Adrenal gland (tissue), 9 donors: ENCODE measurements at regions not wholly inside any gene's neighbourhood (a gene's known extent, or its start where the extent isn't known, plus 50 kb on each side); places are given as distances from the start of the nearest gene placed in this dataset.

Source experiments
- DNase-seq, 7 donors: peaks; one replicate each; pipeline ENCODE4 v3.0.0-alpha.2; 2019 to 2020
- H3K27ac ChIP-seq, 5 donors: fragments of 200-600 bp; sonication (generic) in 4 of 5; 1 replicate in 3 of 5; 2 replicates in 2 of 5; pipeline versions ENCODE4 v1.5.1 to v1.8.0; 2016 to 2020; ENCODE audit warnings: mild to moderate bottlenecking in 1 of 5
- H3K27me3 ChIP-seq: fragments of 200-600 bp; 2 replicates; pipeline ENCODE4 v1.8.0; 2021
- H3K36me3 ChIP-seq, 2 donors: fragments of 200-600 bp; replicated peaks in 1 of 2; 1 replicate in 1 of 2; 2 replicates in 1 of 2; pipeline versions ENCODE4 v1.5.1 to v1.8.0; 2018 to 2022
- H3K4me1 ChIP-seq, 2 donors: fragments of 200-600 bp; replicated peaks in 1 of 2; 1 replicate in 1 of 2; 2 replicates in 1 of 2; pipeline versions ENCODE4 v1.5.1 to v1.8.0; 2018 to 2021
- H3K4me3 ChIP-seq, 4 donors: fragments of 200-600 bp; sonication (generic) in 3 of 4; one replicate each; pipeline ENCODE4 v1.5.1; 2016 to 2018
- H3K9me3 ChIP-seq, 3 donors: fragments of 200-600 bp; sonication (generic) in 1 of 3; replicated peaks in 1 of 3; 1 replicate in 2 of 3; 2 replicates in 1 of 3; pipeline versions ENCODE4 v1.5.1 to v1.8.0; 2016 to 2021
- POLR2A ChIP-seq, 2 donors: fragments of 450-650 bp; IDR thresholded peaks; one replicate each; pipeline ENCODE4 v1.6.1; 2017; ENCODE audit warnings: antibody characterized with exemption in 2 of 2, mild to moderate bottlenecking in 2 of 2, moderate library complexity in 1 of 2
- WGBS, 4 donors: extraction: QIAGEN DNeasy Blood & Tissue Kit in 2 of 4; methylation state at CpG; one replicate each; pipeline versions ENCODE4 v1.1.5 to v1.1.7; 2013 to 2017; 5-methylcytosine and 5-hydroxymethylcytosine counted together
- intact Hi-C, 2 donors: fragments of 100-400 bp; cut with DNase I; formaldehyde crosslinking; loops; one replicate each; pipeline versions ENCODE4 v1.14.1 to v1.15.0; 2022 to 2023
- TF ChIP-seq, protein P1 (sequence below), 6 experiments: fragments of 450-650 bp in 4 of 6; fragments of 200-600 bp in 2 of 6; sonication (generic) in 1 of 6; IDR thresholded peaks; 1 replicate in 5 of 6; 2 replicates in 1 of 6; pipeline versions ENCODE4 v1.5.1 to v1.8.0; 2016 to 2021; ENCODE audit warnings: antibody characterized with exemption in 6 of 6, mild to moderate bottlenecking in 2 of 6, moderate library complexity in 1 of 6
- donor health status: healthy with polysubstance abuse.
- donor health status: Bipolar disorder and iron deficiency.
- donor health status: DM: yes; HTN: yes; CAD: no.
- donor health status: DM: no; HTN: no; CAD: no.
- donor health status: DM: no; HTN: no; CAD: no.

- no peaks in the 10 kb centered on the region for H3K9me3 ChIP-seq
- intact Hi-C loops: no loop called here
- TF ChIP-seq, protein P1, sequence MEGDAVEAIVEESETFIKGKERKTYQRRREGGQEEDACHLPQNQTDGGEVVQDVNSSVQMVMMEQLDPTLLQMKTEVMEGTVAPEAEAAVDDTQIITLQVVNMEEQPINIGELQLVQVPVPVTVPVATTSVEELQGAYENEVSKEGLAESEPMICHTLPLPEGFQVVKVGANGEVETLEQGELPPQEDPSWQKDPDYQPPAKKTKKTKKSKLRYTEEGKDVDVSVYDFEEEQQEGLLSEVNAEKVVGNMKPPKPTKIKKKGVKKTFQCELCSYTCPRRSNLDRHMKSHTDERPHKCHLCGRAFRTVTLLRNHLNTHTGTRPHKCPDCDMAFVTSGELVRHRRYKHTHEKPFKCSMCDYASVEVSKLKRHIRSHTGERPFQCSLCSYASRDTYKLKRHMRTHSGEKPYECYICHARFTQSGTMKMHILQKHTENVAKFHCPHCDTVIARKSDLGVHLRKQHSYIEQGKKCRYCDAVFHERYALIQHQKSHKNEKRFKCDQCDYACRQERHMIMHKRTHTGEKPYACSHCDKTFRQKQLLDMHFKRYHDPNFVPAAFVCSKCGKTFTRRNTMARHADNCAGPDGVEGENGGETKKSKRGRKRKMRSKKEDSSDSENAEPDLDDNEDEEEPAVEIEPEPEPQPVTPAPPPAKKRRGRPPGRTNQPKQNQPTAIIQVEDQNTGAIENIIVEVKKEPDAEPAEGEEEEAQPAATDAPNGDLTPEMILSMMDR (IDR thresholded peaks at IDR 0.05): no peak
- TF ChIP-seq POLR2A (IDR thresholded peaks at IDR 0.05): no peak
- no peaks in the 10 kb centered on the region for H3K36me3 ChIP-seq
- H3K4me3 ChIP-seq: no peak overlapping the region
- no peak for DNase-seq
- no peaks in the 10 kb centered on the region for H3K27me3 ChIP-seq
- 56 to 71% (median 66%) methylated on average over 2 of the region's 2 CpGs for WGBS, 4 donors
- H3K4me1 ChIP-seq: no peaks in the 10 kb centered on the region
- no peak overlapping the region for H3K27ac ChIP-seq
Observed at GRCh38 chr5:21263361-21263760, 1275.4 kb upstream of the CDH18 start.

GRCh38 chr5:21254161-21254560, 1266.2 kb upstream of the CDH18 start:
- no peak for DNase-seq
- H3K4me1 ChIP-seq: no peaks in the 10 kb centered on the region
- TF ChIP-seq POLR2A (IDR thresholded peaks at IDR 0.05): no peak
- no peaks in the 10 kb centered on the region for H3K27me3 ChIP-seq
- no peaks in the 10 kb centered on the region for H3K36me3 ChIP-seq
- WGBS, 4 donors: 68 to 80% (median 74%) methylated on average over 3 of the region's 3 CpGs
- H3K4me3 ChIP-seq: no peak overlapping the region
- intact Hi-C loops: no loop called here
- H3K9me3 ChIP-seq: no peaks in the 10 kb centered on the region
- no peak overlapping the region for H3K27ac ChIP-seq

- no peak for TF ChIP-seq POLR2A (IDR thresholded peaks at IDR 0.05)
- TF ChIP-seq, protein P1 (IDR thresholded peaks at IDR 0.05): no peak
- H3K4me3 ChIP-seq: no peak overlapping the region
- H3K4me1 ChIP-seq: no peaks in the 10 kb centered on the region
- no peak for DNase-seq
- no peaks in the 10 kb centered on the region for H3K9me3 ChIP-seq
- no peaks in the 10 kb centered on the region for H3K36me3 ChIP-seq
- H3K27ac ChIP-seq: no peak overlapping the region
- intact Hi-C loops: no loop called here
- H3K27me3 ChIP-seq: no peaks in the 10 kb centered on the region
- WGBS, 4 donors: 44 to 56% (median 51%) methylated on average over 3 of the region's 3 CpGs
Observed at GRCh38 chr5:21244982-21245381, 1257.0 kb upstream of the CDH18 start.

GRCh38 chr5:21238786-21239185, 1250.8 kb upstream of the CDH18 start:
- Histone ChIP-seq H3K4me3 (no peak overlapping the region), H3K36me3 (no peaks in the 10 kb centered on the region), H3K27me3 (no peaks in the 10 kb centered on the region), H3K4me1 (no peaks in the 10 kb centered on the region), H3K9me3 (no peaks in the 10 kb centered on the region), H3K27ac (no peak overlapping the region)
- no peak for DNase-seq
- 49 to 61% (median 56%) methylated on average over 4 of the region's 4 CpGs for WGBS, 4 donors
- TF ChIP-seq, protein P1 (IDR thresholded peaks at IDR 0.05): no peak
- no peak for TF ChIP-seq POLR2A (IDR thresholded peaks at IDR 0.05)
- intact Hi-C loops: no loop called here

GRCh38 chr5:21237461-21237860, 1249.5 kb upstream of the CDH18 start:
- no peak for DNase-seq
- no peaks in the 10 kb centered on the region for H3K4me1 ChIP-seq
- no peaks in the 10 kb centered on the region for H3K9me3 ChIP-seq
- no peak for TF ChIP-seq POLR2A (IDR thresholded peaks at IDR 0.05)
- TF ChIP-seq, protein P1 (IDR thresholded peaks at IDR 0.05): no peak
- H3K36me3 ChIP-seq: no peaks in the 10 kb centered on the region
- intact Hi-C loops: no loop called here
- WGBS, 4 donors: 23 to 45% (median 40%) methylated on average over 1 of the region's 1 CpG
- no peak overlapping the region for H3K4me3 ChIP-seq
- H3K27me3 ChIP-seq: no peaks in the 10 kb centered on the region
- no peak overlapping the region for H3K27ac ChIP-seq
